HG03575 (cell line): ENCODE measurements at regions not wholly inside any gene's neighbourhood (a gene's known extent, or its start where the extent isn't known, plus 50 kb on each side); places are given as distances from the start of the nearest gene placed in this dataset.
"Not testable (repeated sequence)": the region's sequence is repeated elsewhere in the genome, so short reads cannot be mapped to it uniquely, and the experiment has no call there.

ENCODE experiments used
- ATAC-seq: cut with Tn5 transposase; IDR thresholded peaks from one replicate; pipeline ENCODE4 v1.9.1; 2021; ENCODE audit not compliant: unreplicated experiment, insufficient number of reproducible peaks, low FRiP score; ENCODE audit errors: extremely low read depth

- not testable (repeated sequence) for ATAC-seq
Measured at GRCh38 chr3:177463341-177463740, 266.1 kb upstream of the TBL1XR1 start.

GRCh38 chr3:177463863-177464262, 266.6 kb upstream of the TBL1XR1 start:
- ATAC-seq, result no peak

GRCh38 chr3:177464392-177465256, 267.3 kb upstream of the TBL1XR1 start:
- ATAC-seq, result no peak

DNA sequence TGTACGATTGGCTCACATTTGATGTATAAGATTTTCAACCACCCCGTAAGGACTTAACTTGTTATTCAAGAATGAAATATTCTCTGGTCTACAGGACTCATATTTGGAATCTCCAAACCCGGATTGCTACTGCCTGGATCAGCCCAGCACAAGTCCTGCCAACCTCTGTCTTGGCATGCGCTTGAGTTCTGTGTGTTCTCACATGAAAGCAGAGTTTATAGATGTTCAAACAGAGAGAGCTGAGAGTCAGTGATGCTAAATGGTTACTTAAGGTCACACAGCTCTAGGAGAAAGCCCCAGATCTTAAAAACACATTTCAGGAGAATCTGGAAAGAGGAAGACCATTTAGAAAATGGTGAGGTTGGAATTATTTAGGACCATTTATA, 268.0 kb upstream of the TBL1XR1 start:
- no peak for ATAC-seq

DNA sequence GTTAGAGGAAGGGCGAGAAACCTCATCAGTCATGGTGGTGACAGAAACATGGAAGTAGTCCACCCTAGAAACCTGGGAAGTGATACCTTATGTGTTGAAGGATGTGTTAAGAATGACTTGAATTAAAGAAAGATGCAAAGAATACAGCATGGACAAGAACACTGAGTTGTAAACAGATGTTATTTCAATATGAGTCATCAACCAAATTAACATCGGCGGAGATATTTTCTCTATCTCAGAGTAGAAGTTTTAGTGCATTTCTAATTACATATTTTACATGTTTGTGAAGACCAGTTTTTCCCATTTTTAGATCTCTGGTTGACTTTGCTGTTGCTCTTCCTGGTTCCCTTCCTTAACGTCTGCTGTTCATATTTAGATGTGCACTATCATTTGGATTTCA, 268.8 kb upstream of the TBL1XR1 start:
- no peak for ATAC-seq

DNA sequence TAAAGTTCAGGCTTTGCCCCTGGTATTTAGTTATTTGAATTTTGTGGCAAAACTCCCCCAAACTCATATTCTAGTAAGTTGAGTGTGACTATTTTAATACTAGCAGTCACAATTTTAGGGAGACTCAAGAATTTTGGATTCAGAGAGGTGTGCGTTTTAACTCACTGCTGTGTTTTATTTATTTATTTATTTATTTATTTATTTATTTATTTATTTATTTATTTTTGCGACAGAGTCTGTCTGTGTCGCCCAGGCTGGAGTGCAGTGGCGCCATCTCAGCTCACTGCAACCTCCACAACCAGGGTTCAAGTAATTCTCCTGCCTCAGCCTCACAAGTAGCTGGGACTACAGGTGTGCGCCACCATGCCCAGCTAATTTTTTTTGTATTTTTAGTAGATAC, 269.3 kb upstream of the TBL1XR1 start:
- not testable (repeated sequence) for ATAC-seq

GRCh38 chr3:177467247-177467985, 270.1 kb upstream of the TBL1XR1 start:
- no peak for ATAC-seq

GRCh38 chr3:177468331-177468730, 271.0 kb upstream of the TBL1XR1 start:
- ATAC-seq, result no peak

DNA sequence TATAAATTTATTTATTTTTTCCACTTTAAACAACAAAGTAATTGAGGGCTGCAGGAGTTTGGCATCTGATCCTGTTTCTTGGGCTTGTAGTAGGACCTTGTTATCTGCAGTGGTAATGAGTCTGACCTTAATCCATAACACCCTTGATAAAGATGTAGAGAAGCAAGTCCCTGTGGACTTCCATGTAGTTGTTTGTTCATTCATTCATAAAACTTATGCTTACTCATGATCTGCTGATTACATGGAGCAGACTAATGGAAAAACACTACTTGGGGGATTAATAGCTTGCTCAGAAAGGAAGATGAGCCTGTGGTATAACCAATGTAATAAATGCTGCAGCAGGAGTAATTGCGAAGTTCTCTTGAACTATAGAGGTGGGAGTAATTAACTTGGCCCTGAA, 271.5 kb upstream of the TBL1XR1 start:
- ATAC-seq, result no peak

DNA sequence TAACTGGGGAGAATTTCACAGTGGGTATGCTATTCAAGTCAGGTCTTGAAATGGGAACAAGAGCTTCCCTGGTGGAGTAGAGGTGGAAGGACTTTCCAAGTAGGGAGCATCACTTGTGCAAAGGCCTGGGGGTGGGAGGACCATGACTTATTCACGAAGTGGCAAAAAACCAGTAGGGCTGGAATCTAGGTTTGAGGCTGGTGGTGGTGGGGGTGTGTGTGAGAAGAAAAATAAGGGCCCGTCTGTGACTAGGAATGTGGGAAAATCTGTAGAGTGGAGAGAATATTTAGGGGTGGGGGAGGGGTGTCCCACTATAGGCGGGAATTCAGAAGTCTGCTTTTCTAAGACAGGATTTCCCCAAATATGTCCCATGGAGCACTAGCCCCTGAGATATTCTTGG, 271.9 kb upstream of the TBL1XR1 start:
- ATAC-seq, result no peak

DNA sequence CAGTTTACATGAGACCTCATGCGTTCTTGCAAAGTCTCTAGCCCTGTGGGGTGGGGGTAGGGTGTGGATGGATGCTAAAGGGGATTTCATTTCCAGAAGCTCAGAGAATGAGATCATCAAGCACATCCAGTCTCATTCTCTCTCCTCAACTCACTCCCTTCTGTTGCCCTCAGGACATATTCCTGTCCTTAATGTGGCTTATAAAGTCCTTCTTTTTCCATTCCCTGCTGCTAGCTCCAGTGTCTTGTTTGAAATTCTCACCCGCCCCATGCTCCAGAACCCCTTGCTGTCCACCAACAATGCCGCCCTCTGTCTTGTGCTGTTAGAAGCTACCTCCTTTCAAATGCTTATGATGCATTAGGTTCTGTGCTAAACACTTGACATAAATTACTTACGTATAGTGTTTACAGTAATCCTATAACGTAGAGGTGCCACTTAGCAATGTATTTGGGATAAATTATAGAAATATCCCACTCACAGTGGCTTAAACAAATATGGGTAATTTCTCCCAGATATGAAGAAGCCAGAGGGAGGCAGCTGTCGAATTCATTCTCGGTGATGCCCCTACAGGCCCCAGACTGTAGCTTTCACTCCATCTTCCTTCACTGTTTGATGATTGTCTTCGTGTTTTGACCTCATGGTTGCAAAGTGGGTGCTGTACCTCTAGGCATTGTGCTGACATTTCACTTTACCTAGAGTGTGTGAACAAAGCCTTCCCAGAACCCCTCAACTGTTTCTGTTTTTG, 273.1 kb upstream of the TBL1XR1 start:
- ATAC-seq, result no peak

- no peak for ATAC-seq
Measured at GRCh38 chr3:177471733-177472480, 274.6 kb upstream of the TBL1XR1 start.

- ATAC-seq, result no peak
Measured at GRCh38 chr3:177473184-177473583, 275.9 kb upstream of the TBL1XR1 start.

GRCh38 chr3:177473903-177474302, 276.6 kb upstream of the TBL1XR1 start:
- ATAC-seq, result no peak

DNA sequence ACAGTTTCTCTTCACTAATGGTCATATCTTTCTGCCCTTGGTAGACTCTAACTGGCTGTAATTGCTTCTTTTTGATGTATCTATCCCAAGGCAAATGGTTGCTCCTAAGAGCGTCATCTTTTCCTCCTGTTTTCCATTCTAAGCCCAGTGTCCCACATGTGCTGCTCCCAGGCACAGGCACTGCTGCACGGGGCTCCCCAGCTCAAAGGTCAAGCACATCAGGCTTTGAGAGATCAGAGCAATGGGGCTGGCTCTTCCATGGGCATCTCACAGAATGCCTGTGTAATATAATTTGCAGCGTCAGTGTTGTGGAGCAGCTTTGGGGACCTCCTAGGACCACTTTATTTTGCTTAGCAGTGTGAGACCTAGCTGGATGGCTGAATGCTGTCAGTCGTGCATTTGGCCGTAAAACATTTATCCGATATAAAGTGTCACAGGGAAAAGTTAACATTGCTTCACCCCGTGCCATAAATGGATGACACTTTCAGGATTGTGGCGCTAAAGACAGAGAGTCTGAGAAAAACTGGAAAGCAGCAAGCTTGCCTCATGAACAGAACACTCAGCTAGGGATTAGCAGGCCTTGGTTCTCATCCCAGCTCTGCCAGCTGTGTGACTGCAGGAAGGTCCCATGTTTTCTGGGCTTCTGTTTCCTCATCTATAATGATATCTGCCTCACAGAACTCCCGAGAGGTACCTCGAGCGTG, 277.5 kb upstream of the TBL1XR1 start:
- no peak for ATAC-seq

DNA sequence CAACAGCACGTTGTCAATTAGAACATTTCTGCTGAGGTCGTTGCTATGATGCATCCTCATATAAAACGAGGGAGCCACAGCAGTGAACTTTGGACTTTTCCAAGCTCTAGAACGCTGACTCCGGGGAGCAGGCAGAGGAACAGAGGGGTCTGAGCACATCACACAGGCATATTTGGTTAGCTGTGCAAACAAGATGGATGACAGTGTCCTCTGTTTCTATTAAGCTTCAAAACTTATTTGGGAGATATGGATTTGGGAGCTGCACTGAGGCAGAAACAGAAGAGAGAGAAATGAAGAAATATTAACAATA, 278.0 kb upstream of the TBL1XR1 start:
- no peak for ATAC-seq

DNA sequence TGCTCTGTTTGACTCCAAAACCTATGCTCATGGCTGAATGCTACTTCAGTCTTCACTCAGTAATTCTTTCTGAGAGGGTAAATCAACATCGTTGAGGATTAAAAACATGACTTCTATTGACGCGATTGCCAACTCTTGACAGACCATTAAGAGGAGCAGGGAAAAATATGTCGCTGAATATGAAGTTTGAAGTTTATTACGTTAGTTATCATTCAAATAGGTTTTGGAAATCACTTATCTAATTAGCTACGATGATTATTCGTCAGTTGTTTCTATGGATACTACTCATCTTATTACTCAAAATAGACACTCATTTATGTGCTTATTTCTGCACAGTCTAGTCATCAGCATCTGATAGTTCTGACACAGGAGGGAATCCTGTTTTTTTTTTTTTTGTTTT, 279.2 kb upstream of the TBL1XR1 start:
- no peak for ATAC-seq

GRCh38 chr3:177476921-177477435, 279.7 kb upstream of the TBL1XR1 start:
- no peak for ATAC-seq
